ENCODE measurements at regions not wholly inside any gene's neighbourhood (a gene's known extent, or its start where the extent isn't known, plus 50 kb on each side); places are given as distances from the start of the nearest gene placed in this dataset.
A peak's percentile ranks its signal among the peaks of the same experiment; 100 is the strongest.

- no peak overlapping the region for H3K4me3 ChIP-seq (replicated peaks; ENCODE audit: low read depth, low read length)
- no peak for TF ChIP-seq CTCF (IDR thresholded peaks at IDR 0.05; ENCODE audit: low read length, missing control alignments)
- peak; percentile 37 for DNase-seq (ENCODE audit: low read depth)
These were observed 297.6 kb upstream of the NRXN1 start for GRCh38 chr2:51329512-51329911.

GRCh38 chr2:51324051-51324450 is 292.1 kb upstream of the NRXN1 start:
- DNase-seq (ENCODE audit: low read depth): no peak
- TF ChIP-seq CTCF (IDR thresholded peaks at IDR 0.05; ENCODE audit: low read length, missing control alignments): no peak

GRCh38 chr2:51322613-51323012 is 290.7 kb upstream of the NRXN1 start:
- DNase-seq (ENCODE audit: low read depth): no peak
- TF ChIP-seq CTCF (IDR thresholded peaks at IDR 0.05; ENCODE audit: low read length, missing control alignments): no peak

More at GRCh38 chr2:51324051-51324450, 292.1 kb upstream of the NRXN1 start:
- no peak overlapping the region for H3K4me3 ChIP-seq (replicated peaks; ENCODE audit: low read depth, low read length)

GRCh38 chr2:51304311-51304710 is 272.4 kb upstream of the NRXN1 start:
- H3K4me3 ChIP-seq (replicated peaks; ENCODE audit: low read depth, low read length): no peak overlapping the region
- no peak for TF ChIP-seq CTCF (IDR thresholded peaks at IDR 0.05; ENCODE audit: low read length, missing control alignments)
- no peak for DNase-seq (ENCODE audit: low read depth)

More at GRCh38 chr2:51322613-51323012, 290.7 kb upstream of the NRXN1 start:
- no peak overlapping the region for H3K4me3 ChIP-seq (replicated peaks; ENCODE audit: low read depth, low read length)

GRCh38 chr2:51301381-51301780 is 269.4 kb upstream of the NRXN1 start:
- DNase-seq (ENCODE audit: low read depth): no peak
- no peak overlapping the region for H3K4me3 ChIP-seq (replicated peaks; ENCODE audit: low read depth, low read length)
- no peak for TF ChIP-seq CTCF (IDR thresholded peaks at IDR 0.05; ENCODE audit: low read length, missing control alignments)

- DNase-seq (ENCODE audit: low read depth): peak; percentile 2
- TF ChIP-seq CTCF (IDR thresholded peaks at IDR 0.05; ENCODE audit: low read length, missing control alignments): no peak
- H3K4me3 ChIP-seq (replicated peaks; ENCODE audit: low read depth, low read length): no peak overlapping the region
These were observed 267.4 kb upstream of the NRXN1 start for GRCh38 chr2:51299370-51299769.

- DNase-seq (ENCODE audit: low read depth): no peak
- no peak overlapping the region for H3K4me3 ChIP-seq (replicated peaks; ENCODE audit: low read depth, low read length)
- no peak for TF ChIP-seq CTCF (IDR thresholded peaks at IDR 0.05; ENCODE audit: low read length, missing control alignments)
These were observed 265.6 kb upstream of the NRXN1 start for GRCh38 chr2:51297488-51297887.
